HepG2 (cell line): ENCODE measurements at regions not wholly inside any gene's neighbourhood (a gene's known extent, or its start where the extent isn't known, plus 50 kb on each side); places are given as distances from the start of the nearest gene placed in this dataset.

Source experiments
- ATAC-seq: fragments of 200-7000 bp; cut with Tn5 transposase; 3 replicates; pipeline ENCODE4 v1.9.1; 2020; ENCODE audit warnings: mild to moderate bottlenecking, moderate library complexity
- BruUV-seq: library from RNA; stranded (reverse); fragments of 400-500 nt; replicated peaks from 2 replicates; lab custom pipeline; 2021; lab: Mats Ljungman, UMichigan
- CTCF ChIA-PET: fragments of 300-600 bp; formaldehyde crosslinking; extraction: SDS; loops from one replicate; lab custom pipeline; 2021; ENCODE audit warnings: low total read pairs, inconsistent platforms, low intra/inter-chr PET ratio; lab: Yijun Ruan, JAX
- POLR2A ChIA-PET: fragments of 350-600 bp; sonication (Branson Sonifier 250); formaldehyde crosslinking; loops from one replicate; lab custom pipeline; 2020; ENCODE audit warnings: antibody characterized with exemption, inconsistent platforms; lab: Yijun Ruan, JAX
- DNase-seq: peaks from one replicate; pipeline ENCODE4 v3.0.0-alpha.2; 2015; ENCODE audit warnings: low spot score
- FAIRE-seq: peaks from 3 replicates; lab custom pipeline; 2011; peaks lifted over from hg19 to GRCh38; lab: Jason Lieb, UNC
- H2AFZ ChIP-seq: one replicate; pipeline ENCODE4 v1.6.1; 2011; ENCODE audit warnings: low read length, inconsistent platforms
- H3K27ac ChIP-seq: fragments of 300-600 bp; 3 replicates; pipeline ENCODE4 v1.8.0; 2011; ENCODE audit warnings: mixed run types, mild to moderate bottlenecking, mixed read lengths, low read length, inconsistent platforms; ENCODE audit not compliant: insufficient read depth; ENCODE audit errors: extremely low read length
- H3K27me3 ChIP-seq, 2 experiments: fragments of 200-600 bp in 1 of 2; 2 replicates in 1 of 2; 3 replicates in 1 of 2; pipeline versions ENCODE4 v1.6.0 to v1.8.0; 2011; ENCODE audit warnings: low read length in 2 of 2, mild to moderate bottlenecking in 2 of 2, moderate library complexity in 2 of 2, inconsistent platforms in 1 of 2; ENCODE audit not compliant: insufficient read depth in 2 of 2, control insufficient read depth in 1 of 2
- H3K36me3 ChIP-seq, 2 experiments: fragments of 200-600 bp in 1 of 2; replicated peaks in 1 of 2; 2 replicates in 1 of 2; 3 replicates in 1 of 2; pipeline versions ENCODE4 v1.5.1 to v1.8.0; 2011; ENCODE audit warnings: low read length in 2 of 2, inconsistent platforms in 1 of 2; ENCODE audit not compliant: insufficient read depth in 2 of 2, control insufficient read depth in 1 of 2
- H3K4me1 ChIP-seq: 2 replicates; pipeline ENCODE4 v1.5.1; 2012; ENCODE audit warnings: low read length, inconsistent platforms; ENCODE audit not compliant: insufficient read depth
- H3K4me2 ChIP-seq: 2 replicates; pipeline ENCODE4 v1.6.0; 2011; ENCODE audit warnings: low read depth, low read length, inconsistent platforms
- H3K4me3 ChIP-seq, 3 experiments: fragments of 200-600 bp in 1 of 3; sonication (generic), shearing (Covaris generic) in 1 of 3; replicated peaks in 1 of 3; 2 replicates each; pipeline ENCODE4 v1.5.1; 2011 to 2016; ENCODE audit warnings: low read length in 3 of 3, inconsistent platforms in 2 of 3, low read depth in 2 of 3, mild to moderate bottlenecking in 2 of 3, control low read depth in 1 of 3, mixed read lengths in 1 of 3; ENCODE audit not compliant: insufficient read depth in 1 of 3
- H3K79me2 ChIP-seq: one replicate; pipeline ENCODE4 v1.6.1; 2011; ENCODE audit warnings: low read length, inconsistent platforms; ENCODE audit not compliant: insufficient read depth
- H3K9ac ChIP-seq: 2 replicates; pipeline ENCODE4 v1.6.0; 2011; ENCODE audit warnings: mild to moderate bottlenecking, low read depth, low read length, inconsistent platforms; ENCODE audit not compliant: insufficient read depth
- H3K9me3 ChIP-seq: 2 replicates; pipeline ENCODE4 v1.5.1; 2012; ENCODE audit warnings: mild to moderate bottlenecking, low read length
- H4K20me1 ChIP-seq: 2 replicates; pipeline ENCODE4 v1.6.0; 2011; ENCODE audit warnings: inconsistent platforms, mild to moderate bottlenecking, low read length, moderate library complexity; ENCODE audit not compliant: insufficient read depth
- ASH2L ChIP-seq: fragments of 300-600, 200-600 bp; sonication (generic); IDR thresholded peaks from 2 replicates; pipeline ENCODE4 v1.7.0; 2017; ENCODE audit warnings: low read depth, mild to moderate bottlenecking, moderate library complexity, mixed read lengths, low read length; ENCODE audit not compliant: insufficient read length
- ELF1 ChIP-seq: sonication (generic); formaldehyde crosslinking; IDR thresholded peaks from 2 replicates; pipeline ENCODE4 v1.4.0; 2020; ENCODE audit warnings: missing genetic modification reagents
- GFI1 ChIP-seq: sonication (generic); formaldehyde crosslinking; IDR thresholded peaks from 2 replicates; pipeline ENCODE4 v1.5.0; 2020; ENCODE audit warnings: missing genetic modification reagents, mild to moderate bottlenecking, borderline replicate concordance
- HNRNPL ChIP-seq: fragments of 200-400 bp; formaldehyde crosslinking; IDR thresholded peaks from 2 replicates; pipeline ENCODE4 v1.6.1; 2017; ENCODE audit warnings: mild to moderate bottlenecking, low read depth, low read length
- HNRNPUL1 ChIP-seq: fragments of 200-400 bp; formaldehyde crosslinking; IDR thresholded peaks from 2 replicates; pipeline ENCODE4 v1.6.1; 2017; ENCODE audit warnings: low read depth, mild to moderate bottlenecking, low read length, moderate library complexity
- JDP2 ChIP-seq: sonication (generic); formaldehyde crosslinking; IDR thresholded peaks from 2 replicates; pipeline ENCODE4 v1.8.1; 2022; ENCODE audit warnings: missing genetic modification reagents, borderline replicate concordance
- NCOA5 ChIP-seq: sonication (generic); formaldehyde crosslinking; IDR thresholded peaks from 2 replicates; pipeline ENCODE4 v1.4.0; 2020; ENCODE audit warnings: missing genetic modification reagents
- NFKBIZ ChIP-seq: IDR thresholded peaks from 2 replicates; pipeline ENCODE4 v1.6.1; 2018; ENCODE audit warnings: missing genetic modification reagents, missing compliant biosample characterization
- PRPF4 ChIP-seq: fragments of 200-400 bp; formaldehyde crosslinking; IDR thresholded peaks from 2 replicates; pipeline ENCODE4 v1.6.1; 2016; ENCODE audit warnings: low read length, low read depth; ENCODE audit not compliant: poor library complexity, severe bottlenecking
- ZNF10 ChIP-seq: sonication (generic); formaldehyde crosslinking; IDR thresholded peaks from 2 replicates; pipeline ENCODE4 v1.4.0; 2020; ENCODE audit warnings: mild to moderate bottlenecking, low read depth, missing genetic modification reagents, borderline replicate concordance
- ZNF552 ChIP-seq: sonication (generic); formaldehyde crosslinking; IDR thresholded peaks from 2 replicates; pipeline ENCODE4 v1.9.0; 2022; ENCODE audit warnings: missing genetic modification reagents, mild to moderate bottlenecking, borderline replicate concordance
- WGBS: methylation state at CpG from one replicate; pipeline ENCODE4 v1.1.6; 2017; ENCODE audit warnings: low lambda C conversion rate; 5-methylcytosine and 5-hydroxymethylcytosine counted together
- in situ Hi-C: cut with HindIII; loops from 2 replicates; pipeline ENCODE4 v1.10.0; 2017; ENCODE audit warnings: low pct_unique_long_range_greater_than_20kb; ENCODE audit not compliant: extremely low pct_ligation_motif_present
- intact Hi-C: fragments of 100-400 bp; cut with micrococcal nuclease; formaldehyde crosslinking; loops from one replicate; pipeline ENCODE4 v1.10.0; 2022; ENCODE audit not compliant: unreplicated experiment
- TF ChIP-seq, protein P1 (sequence below): sonication (generic); formaldehyde crosslinking; IDR thresholded peaks from 2 replicates; pipeline ENCODE4 v1.8.1; 2023; ENCODE audit warnings: missing genetic modification reagents, mild to moderate bottlenecking, borderline replicate concordance
- TF ChIP-seq, protein P2 (sequence below): IDR thresholded peaks from 2 replicates; pipeline ENCODE4 v1.4.0; 2020; ENCODE audit warnings: mild to moderate bottlenecking, missing genetic modification reagents
- TF ChIP-seq, protein P3 (sequence below): sonication (generic); formaldehyde crosslinking; IDR thresholded peaks from 2 replicates; pipeline ENCODE4 v1.5.0; 2020; ENCODE audit warnings: missing genetic modification reagents
- TF ChIP-seq, protein P4 (sequence below): sonication (generic); formaldehyde crosslinking; IDR thresholded peaks from 2 replicates; pipeline ENCODE4 v1.4.0; 2020; ENCODE audit warnings: missing genetic modification reagents, low read depth, mild to moderate bottlenecking, borderline replicate concordance
- TF ChIP-seq, protein P5 (sequence below): sonication (generic); formaldehyde crosslinking; IDR thresholded peaks from 2 replicates; pipeline ENCODE4 v1.4.0; 2020; ENCODE audit warnings: missing genetic modification reagents, borderline replicate concordance

- TF ChIP-seq, protein P1, sequence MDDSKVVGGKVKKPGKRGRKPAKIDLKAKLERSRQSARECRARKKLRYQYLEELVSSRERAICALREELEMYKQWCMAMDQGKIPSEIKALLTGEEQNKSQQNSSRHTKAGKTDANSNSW (CRISPR knock-in tag), result no peak
- TF ChIP-seq ZNF552 (CRISPR knock-in tag), result no peak
- no peak for TF ChIP-seq NCOA5 (CRISPR knock-in tag)
- no peak for TF ChIP-seq ELF1 (CRISPR knock-in tag)
- TF ChIP-seq PRPF4, result no peak
These were observed 278.7 kb upstream of the DUSP10 start (continued) for GRCh38 chr1:222020553-222020952.

- FAIRE-seq, result no peak
- POLR2A ChIA-PET, result no interaction called here
- BruUV-seq, result no TSS peak
- DNase-seq, result no peak
- ATAC-seq, result no peak
- 2% methylated on average over 3 of the region's 3 CpGs for WGBS
- H3K36me3 ChIP-seq, result no peaks in the 10 kb centered on the region
- no peak overlapping the region for H3K27ac ChIP-seq
- H3K4me1 ChIP-seq, result no peaks in the 10 kb centered on the region
- no peaks in the 10 kb centered on the region for H3K79me2 ChIP-seq
- H3K4me2 ChIP-seq, result no peak overlapping the region
- no peaks in the 10 kb centered on the region for H3K9me3 ChIP-seq
- no peaks in the 10 kb centered on the region for H4K20me1 ChIP-seq
- H2AFZ ChIP-seq, result no peak overlapping the region
- TF ChIP-seq NFKBIZ (no peak), ASH2L (no peak), HNRNPL (no peak), GFI1 (CRISPR knock-in tag) (no peak), HNRNPUL1 (no peak), ZNF10 (CRISPR knock-in tag) (no peak), JDP2 (no peak)
- TF ChIP-seq, protein P2, sequence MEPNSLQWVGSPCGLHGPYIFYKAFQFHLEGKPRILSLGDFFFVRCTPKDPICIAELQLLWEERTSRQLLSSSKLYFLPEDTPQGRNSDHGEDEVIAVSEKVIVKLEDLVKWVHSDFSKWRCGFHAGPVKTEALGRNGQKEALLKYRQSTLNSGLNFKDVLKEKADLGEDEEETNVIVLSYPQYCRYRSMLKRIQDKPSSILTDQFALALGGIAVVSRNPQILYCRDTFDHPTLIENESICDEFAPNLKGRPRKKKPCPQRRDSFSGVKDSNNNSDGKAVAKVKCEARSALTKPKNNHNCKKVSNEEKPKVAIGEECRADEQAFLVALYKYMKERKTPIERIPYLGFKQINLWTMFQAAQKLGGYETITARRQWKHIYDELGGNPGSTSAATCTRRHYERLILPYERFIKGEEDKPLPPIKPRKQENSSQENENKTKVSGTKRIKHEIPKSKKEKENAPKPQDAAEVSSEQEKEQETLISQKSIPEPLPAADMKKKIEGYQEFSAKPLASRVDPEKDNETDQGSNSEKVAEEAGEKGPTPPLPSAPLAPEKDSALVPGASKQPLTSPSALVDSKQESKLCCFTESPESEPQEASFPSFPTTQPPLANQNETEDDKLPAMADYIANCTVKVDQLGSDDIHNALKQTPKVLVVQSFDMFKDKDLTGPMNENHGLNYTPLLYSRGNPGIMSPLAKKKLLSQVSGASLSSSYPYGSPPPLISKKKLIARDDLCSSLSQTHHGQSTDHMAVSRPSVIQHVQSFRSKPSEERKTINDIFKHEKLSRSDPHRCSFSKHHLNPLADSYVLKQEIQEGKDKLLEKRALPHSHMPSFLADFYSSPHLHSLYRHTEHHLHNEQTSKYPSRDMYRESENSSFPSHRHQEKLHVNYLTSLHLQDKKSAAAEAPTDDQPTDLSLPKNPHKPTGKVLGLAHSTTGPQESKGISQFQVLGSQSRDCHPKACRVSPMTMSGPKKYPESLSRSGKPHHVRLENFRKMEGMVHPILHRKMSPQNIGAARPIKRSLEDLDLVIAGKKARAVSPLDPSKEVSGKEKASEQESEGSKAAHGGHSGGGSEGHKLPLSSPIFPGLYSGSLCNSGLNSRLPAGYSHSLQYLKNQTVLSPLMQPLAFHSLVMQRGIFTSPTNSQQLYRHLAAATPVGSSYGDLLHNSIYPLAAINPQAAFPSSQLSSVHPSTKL (CRISPR knock-in tag), result no peak
- TF ChIP-seq, protein P3, sequence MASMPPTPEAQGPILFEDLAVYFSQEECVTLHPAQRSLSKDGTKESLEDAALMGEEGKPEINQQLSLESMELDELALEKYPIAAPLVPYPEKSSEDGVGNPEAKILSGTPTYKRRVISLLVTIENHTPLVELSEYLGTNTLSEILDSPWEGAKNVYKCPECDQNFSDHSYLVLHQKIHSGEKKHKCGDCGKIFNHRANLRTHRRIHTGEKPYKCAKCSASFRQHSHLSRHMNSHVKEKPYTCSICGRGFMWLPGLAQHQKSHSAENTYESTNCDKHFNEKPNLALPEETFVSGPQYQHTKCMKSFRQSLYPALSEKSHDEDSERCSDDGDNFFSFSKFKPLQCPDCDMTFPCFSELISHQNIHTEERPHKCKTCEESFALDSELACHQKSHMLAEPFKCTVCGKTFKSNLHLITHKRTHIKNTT, result no peak
- TF ChIP-seq, protein P4, sequence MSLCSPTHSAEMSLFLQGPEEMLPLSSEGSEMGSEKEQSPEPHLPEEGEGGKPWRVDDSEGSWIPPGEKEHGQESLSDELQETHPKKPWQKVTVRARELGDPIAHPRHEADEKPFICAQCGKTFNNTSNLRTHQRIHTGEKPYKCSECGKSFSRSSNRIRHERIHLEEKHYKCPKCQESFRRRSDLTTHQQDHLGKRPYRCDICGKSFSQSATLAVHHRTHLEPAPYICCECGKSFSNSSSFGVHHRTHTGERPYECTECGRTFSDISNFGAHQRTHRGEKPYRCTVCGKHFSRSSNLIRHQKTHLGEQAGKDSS (CRISPR knock-in tag), result no peak
- TF ChIP-seq, protein P5, sequence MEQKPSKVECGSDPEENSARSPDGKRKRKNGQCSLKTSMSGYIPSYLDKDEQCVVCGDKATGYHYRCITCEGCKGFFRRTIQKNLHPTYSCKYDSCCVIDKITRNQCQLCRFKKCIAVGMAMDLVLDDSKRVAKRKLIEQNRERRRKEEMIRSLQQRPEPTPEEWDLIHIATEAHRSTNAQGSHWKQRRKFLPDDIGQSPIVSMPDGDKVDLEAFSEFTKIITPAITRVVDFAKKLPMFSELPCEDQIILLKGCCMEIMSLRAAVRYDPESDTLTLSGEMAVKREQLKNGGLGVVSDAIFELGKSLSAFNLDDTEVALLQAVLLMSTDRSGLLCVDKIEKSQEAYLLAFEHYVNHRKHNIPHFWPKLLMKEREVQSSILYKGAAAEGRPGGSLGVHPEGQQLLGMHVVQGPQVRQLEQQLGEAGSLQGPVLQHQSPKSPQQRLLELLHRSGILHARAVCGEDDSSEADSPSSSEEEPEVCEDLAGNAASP (CRISPR knock-in tag), result no peak
- TF ChIP-seq, all 625 proteins: peak for 0
- intact Hi-C loops (no loop called here), in situ Hi-C loops (loop anchor here (10.0 kb wide), 1 partner anchor 474 kb away; no protein-coding TSS in a partner anchor)
- CTCF ChIA-PET, result no interaction called here
- Histone ChIP-seq H3K4me3 (no peak overlapping the region), H3K27me3 (no peaks in the 10 kb centered on the region), H3K9ac (no peak overlapping the region)
These were observed 277.1 kb upstream of the DUSP10 start for GRCh38 chr1:222019029-222019428.
